ENCODE measurements at regions not wholly inside any gene's neighbourhood (a gene's known extent, or its start where the extent isn't known, plus 50 kb on each side); places are given as distances from the start of the nearest gene placed in this dataset.

DNA sequence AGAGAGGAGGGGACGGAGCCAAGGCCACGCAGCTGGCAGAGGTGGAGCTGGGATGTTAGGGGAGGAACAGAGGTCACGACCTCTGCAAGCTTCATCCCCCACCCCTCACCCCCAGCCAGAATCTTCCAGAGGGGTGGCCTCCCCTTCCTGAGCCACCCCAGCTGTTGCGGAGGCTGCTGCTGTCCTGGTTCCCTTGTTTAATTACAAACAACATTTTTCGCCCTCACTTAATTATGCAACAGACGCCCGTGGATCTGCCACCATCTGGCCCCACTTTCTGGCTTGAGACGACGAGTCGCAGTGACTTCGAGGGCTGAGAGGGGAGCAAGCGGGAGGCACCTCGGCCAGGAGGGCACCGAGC, 153.7 kb upstream of the PTPN1 start (continued):
- TF ChIP-seq TSHZ2 (CRISPR knock-in tag; IDR thresholded peaks at IDR 0.05) = no peak
- TF ChIP-seq ESRRG (CRISPR knock-in tag; IDR thresholded peaks at IDR 0.05) = no peak

GRCh38 chr20:50356962-50357782, 153.0 kb upstream of the PTPN1 start:
- no peak for TF ChIP-seq TOX (CRISPR knock-in tag; IDR thresholded peaks at IDR 0.05; ENCODE audit: borderline replicate concordance)
- TF ChIP-seq ZFP3 (CRISPR knock-in tag; IDR thresholded peaks at IDR 0.05) = no peak
- no peak for TF ChIP-seq ZC3H10 (CRISPR knock-in tag; IDR thresholded peaks at IDR 0.05)
- no peak for TF ChIP-seq CREB5 (CRISPR knock-in tag; IDR thresholded peaks at IDR 0.05; ENCODE audit: low read depth)
- no peak for TF ChIP-seq CSDC2 (CRISPR knock-in tag; IDR thresholded peaks at IDR 0.05)
- no peak for TF ChIP-seq CSRNP3 (CRISPR knock-in tag; IDR thresholded peaks at IDR 0.05)
- TF ChIP-seq ZNF565 (CRISPR knock-in tag; conservative IDR thresholded peaks at IDR 0.05; ENCODE audit: low read depth) = no peak
- TF ChIP-seq ZNF8 (CRISPR knock-in tag; IDR thresholded peaks at IDR 0.05) = no peak
- no peak for TF ChIP-seq PATZ1 (CRISPR knock-in tag; IDR thresholded peaks at IDR 0.05; ENCODE audit: borderline replicate concordance)
- TF ChIP-seq ARNTL (CRISPR knock-in tag; IDR thresholded peaks at IDR 0.05; ENCODE audit: borderline replicate concordance, low read depth) = no peak
- TF ChIP-seq PPARA (CRISPR knock-in tag; IDR thresholded peaks at IDR 0.05; ENCODE audit: borderline replicate concordance) = no peak
- no peak for ATAC-seq

DNA sequence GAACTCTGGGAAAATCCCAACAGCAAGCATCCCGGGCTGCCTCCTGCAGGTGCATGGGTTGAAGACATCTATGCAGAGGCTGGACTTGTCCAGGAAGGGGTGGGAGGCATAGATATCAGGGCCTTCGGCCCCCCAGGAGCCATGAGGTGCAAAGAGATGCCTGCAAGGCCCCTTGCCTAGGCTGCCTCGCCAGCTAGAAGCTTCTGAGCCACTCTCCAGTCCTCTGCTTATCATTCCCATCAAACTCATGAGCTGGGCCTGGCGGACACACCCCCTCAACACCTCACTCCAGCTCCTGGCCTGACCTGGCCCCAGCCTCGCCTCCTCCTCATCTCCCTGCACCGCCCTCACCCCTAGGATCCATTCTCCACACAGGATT, 152.4 kb upstream of the PTPN1 start:
- ATAC-seq = no peak
- TF ChIP-seq PATZ1 (CRISPR knock-in tag; IDR thresholded peaks at IDR 0.05; ENCODE audit: borderline replicate concordance) (no peak), CSRNP3 (CRISPR knock-in tag; IDR thresholded peaks at IDR 0.05) (no peak), ZNF565 (CRISPR knock-in tag; conservative IDR thresholded peaks at IDR 0.05; ENCODE audit: low read depth) (no peak), ISL1 (CRISPR knock-in tag; IDR thresholded peaks at IDR 0.05) (no peak), ZNF8 (CRISPR knock-in tag; IDR thresholded peaks at IDR 0.05) (no peak), POU6F1 (CRISPR knock-in tag; IDR thresholded peaks at IDR 0.05; ENCODE audit: borderline replicate concordance, low read depth) (no peak), RARB (CRISPR knock-in tag; IDR thresholded peaks at IDR 0.05) (no peak)

Measured in SK-N-SH treated with all-trans-retinoic acid at 6 μM for 48 hours (cell line).